Stimulated activated CD4-positive, alpha-beta T cell treated with anti-CD3 and anti-CD28 coated beads, TNF-alpha, amount 100 ng/mL, for 1 hour (primary cell): ENCODE measurements at regions not wholly inside any gene's neighbourhood (a gene's known extent, or its start where the extent isn't known, plus 50 kb on each side); places are given as distances from the start of the nearest gene placed in this dataset.
"Not testable (repeated sequence)": the region's sequence is repeated elsewhere in the genome, so short reads cannot be mapped to it uniquely, and the experiment has no call there.

ENCODE experiments used
- DNase-seq, 3 donors: peaks; one replicate each; pipeline ENCODE4 v3.0.0-alpha.2; 2020; ENCODE audit warnings: low read depth in 3 of 3, low spot score in 1 of 3

- no peak for DNase-seq
These were observed 339.2 kb downstream of the ADGRL2 start for GRCh38 chr1:82139751-82140468.

DNA sequence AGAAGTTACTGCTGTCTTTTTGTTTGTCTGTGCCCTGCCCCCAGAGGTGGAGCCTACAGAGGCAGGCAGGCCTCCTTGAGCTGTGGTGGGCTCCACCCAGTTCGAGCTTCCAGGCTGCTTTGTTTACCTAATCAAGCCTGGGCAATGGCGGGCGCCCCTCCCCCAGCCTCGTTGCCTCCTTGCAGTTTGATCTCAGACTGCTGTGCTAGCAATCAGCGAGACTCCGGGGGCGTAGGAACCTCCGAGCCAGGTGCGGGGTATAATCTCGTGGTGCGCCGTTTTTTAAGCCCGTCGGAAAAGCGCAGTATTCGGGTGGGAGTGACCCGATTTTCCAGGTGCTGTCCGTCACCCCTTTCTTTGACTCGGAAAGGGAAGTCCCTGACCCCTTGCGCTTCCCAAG, 335.6 kb downstream of the ADGRL2 start:
- not testable (repeated sequence) for DNase-seq

- no peak for DNase-seq
These were observed 325.1 kb downstream of the ADGRL2 start for GRCh38 chr1:82125866-82126265.

- no peak for DNase-seq
These were observed 324.4 kb downstream of the ADGRL2 start for GRCh38 chr1:82125119-82125518.

GRCh38 chr1:82121421-82121820, 320.7 kb downstream of the ADGRL2 start:
- DNase-seq, result no peak

DNA sequence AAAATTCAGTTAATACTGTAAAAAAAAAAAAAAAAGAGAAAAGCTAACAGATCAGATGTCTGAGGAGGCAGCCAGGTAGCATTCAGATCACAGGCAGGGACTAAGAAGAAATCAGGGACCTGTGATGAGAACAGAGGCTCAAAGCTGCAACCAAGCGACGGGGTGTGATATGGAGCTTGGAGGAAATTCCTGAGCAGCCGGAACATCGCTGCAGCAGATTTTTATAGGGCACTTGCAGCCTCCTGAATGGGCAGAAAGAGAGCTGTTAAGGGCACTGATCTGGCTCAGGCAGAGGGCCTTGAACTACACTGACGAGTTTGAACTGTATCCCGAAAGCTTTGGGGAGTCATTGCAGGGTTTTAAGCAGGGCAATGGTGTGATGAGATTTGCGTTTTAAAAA, 315.4 kb downstream of the ADGRL2 start:
- DNase-seq, result no peak

GRCh38 chr1:82114887-82115286, 314.2 kb downstream of the ADGRL2 start:
- DNase-seq, result no peak

GRCh38 chr1:82110366-82111254, 309.9 kb downstream of the ADGRL2 start:
- DNase-seq, result no peak

GRCh38 chr1:82108843-82109242, 308.1 kb downstream of the ADGRL2 start:
- DNase-seq, result no peak

- no peak for DNase-seq
These were observed 305.9 kb downstream of the ADGRL2 start for GRCh38 chr1:82106672-82107071.

GRCh38 chr1:82099170-82099569, 298.4 kb downstream of the ADGRL2 start:
- DNase-seq, result no peak

- DNase-seq, result no peak
These were observed 293.4 kb downstream of the ADGRL2 start for GRCh38 chr1:82094136-82094535.

DNA sequence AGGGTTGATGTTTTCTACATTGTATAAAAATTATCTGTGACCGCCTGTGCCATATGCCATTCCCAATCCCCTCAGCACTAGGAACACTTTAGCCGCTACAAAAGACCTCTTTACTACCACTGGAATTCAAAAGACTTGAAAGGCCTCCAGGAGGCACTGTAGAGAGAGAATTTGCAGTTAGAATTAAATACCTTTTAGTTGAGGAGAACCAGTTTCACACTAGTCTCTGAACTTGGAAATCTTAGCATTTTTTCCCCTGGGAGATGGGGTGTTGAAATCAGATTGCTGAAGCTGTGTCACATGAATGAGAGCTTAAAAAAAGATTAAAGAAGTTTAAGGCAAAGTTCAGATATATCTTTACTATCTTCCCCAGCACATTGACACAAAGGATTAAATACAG, 291.0 kb downstream of the ADGRL2 start:
- no peak for DNase-seq

- no peak for DNase-seq
These were observed 290.5 kb downstream of the ADGRL2 start for GRCh38 chr1:82091265-82091664.

- DNase-seq, result no peak
These were observed 289.4 kb downstream of the ADGRL2 start for GRCh38 chr1:82090104-82090503.

- no peak for DNase-seq
These were observed 286.0 kb downstream of the ADGRL2 start for GRCh38 chr1:82086739-82087138.

GRCh38 chr1:82079607-82080006, 278.9 kb downstream of the ADGRL2 start:
- DNase-seq, result no peak

GRCh38 chr1:82073659-82074058, 272.9 kb downstream of the ADGRL2 start:
- no peak for DNase-seq

GRCh38 chr1:82073071-82073470, 272.3 kb downstream of the ADGRL2 start:
- no peak for DNase-seq

GRCh38 chr1:82065916-82066315, 265.2 kb downstream of the ADGRL2 start:
- no peak for DNase-seq

- DNase-seq, result no peak
These were observed 264.0 kb downstream of the ADGRL2 start for GRCh38 chr1:82064691-82065090.

DNA sequence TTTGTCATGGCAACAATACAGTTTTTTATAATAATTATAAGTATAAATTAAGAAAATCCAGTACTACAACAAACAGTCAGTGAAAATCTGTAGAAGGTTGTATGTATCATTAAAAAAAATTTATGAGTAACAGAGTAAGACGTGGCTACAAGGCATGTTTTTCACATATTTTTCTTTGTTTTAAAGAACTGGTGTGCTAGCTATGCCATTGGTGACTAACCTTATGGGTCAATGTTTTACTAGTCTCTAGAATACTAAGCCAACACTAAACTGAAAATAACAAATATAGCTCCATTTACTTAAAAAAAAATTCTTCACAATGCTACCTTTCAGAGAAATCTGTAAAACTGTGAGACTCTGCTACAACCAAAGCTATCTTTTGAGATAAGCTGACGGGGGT, 261.5 kb downstream of the ADGRL2 start:
- DNase-seq, result no peak
